HK-2 (cell line): ENCODE measurements at regions not wholly inside any gene's neighbourhood (a gene's known extent, or its start where the extent isn't known, plus 50 kb on each side); places are given as distances from the start of the nearest gene placed in this dataset.
A peak's percentile ranks its signal among the peaks of the same experiment; 100 is the strongest.

Experiments used
- DNase-seq: peaks from one replicate; pipeline ENCODE4 v3.0.0-alpha.2; 2018; ENCODE audit not compliant: unreplicated experiment

DNA sequence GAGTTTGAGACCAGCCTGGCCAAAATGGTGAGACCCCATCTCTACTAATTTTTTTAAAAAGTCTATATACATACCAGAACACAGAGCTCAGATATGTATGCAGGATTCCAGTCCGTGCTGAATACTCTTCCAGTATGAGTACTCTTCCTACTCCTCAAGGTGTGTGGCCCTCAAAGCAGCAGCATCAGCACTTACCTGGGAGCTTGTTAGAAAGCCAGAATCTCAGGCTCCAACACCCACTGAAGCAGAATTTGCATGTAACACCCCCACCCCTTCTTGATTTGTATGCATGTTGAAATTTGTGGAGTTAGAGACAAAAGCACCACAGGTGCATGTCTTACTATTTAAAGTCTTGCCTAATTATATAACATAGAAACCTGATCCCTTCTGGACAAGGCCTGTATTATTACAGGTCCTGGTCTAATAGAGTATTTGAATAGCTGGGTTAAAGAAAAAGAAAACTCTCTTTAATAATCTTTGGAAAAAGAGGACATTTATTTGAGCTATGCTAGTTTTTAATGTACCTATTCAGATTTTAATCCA is 50.3 kb upstream of the NFE2L2 start:
- DNase-seq, result no peak

DNA sequence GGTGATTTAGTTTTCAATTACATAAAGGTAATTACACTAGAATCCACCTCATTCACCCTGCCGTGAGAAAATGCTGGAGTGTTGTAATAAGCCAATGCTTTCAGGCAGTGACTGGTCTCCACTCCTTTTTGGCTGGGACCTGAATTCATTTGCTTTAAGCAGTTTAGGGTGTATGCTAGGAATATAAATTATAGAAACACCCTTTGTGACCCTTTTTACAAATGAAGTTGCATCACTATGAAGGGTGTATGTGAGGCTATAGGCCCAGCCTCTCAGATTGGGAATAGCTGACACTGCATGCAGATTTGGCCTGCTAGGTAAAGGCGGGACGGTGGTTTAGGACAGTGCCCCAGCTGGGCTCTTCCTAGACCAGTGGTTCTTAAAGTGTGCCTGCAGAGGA is 50.8 kb upstream of the NFE2L2 start:
- no peak for DNase-seq

DNA sequence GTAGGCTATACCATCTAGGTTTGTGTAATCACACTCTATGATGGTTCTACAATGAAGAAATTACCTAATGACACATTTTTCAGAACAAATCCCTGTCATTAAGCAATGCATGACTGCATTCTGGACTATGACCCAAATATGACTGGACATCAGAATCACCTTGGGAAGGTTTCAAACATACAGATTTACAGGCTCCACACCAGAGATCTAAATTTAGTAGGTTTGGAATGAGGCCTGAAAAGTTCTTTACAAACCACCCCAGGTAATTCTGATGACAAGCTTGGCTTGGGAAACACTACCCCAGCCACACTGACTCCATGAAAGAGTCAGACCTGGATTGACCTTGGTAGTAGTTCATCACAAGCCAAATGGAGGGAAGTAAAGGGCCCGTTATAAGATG is 52.2 kb upstream of the NFE2L2 start:
- DNase-seq, result no peak

DNA sequence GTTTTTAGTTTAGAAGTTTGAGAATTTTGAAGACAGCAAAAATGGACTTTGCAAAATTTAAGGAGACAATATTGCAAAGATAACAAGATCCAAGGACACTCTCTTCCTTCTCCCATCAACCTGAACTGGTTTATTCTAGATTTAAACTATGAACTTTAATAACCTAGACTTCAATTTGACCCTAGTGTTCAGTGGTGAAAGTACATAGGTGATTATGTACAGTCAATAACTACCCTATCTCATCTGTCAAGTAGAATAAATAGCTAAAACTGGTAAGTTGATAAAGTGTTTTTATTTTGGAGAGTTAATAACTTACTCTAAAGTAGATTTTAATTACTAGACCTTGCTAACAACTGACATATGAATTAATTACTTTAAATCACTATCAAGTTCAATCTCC is 52.9 kb upstream of the NFE2L2 start:
- DNase-seq, result no peak

DNA sequence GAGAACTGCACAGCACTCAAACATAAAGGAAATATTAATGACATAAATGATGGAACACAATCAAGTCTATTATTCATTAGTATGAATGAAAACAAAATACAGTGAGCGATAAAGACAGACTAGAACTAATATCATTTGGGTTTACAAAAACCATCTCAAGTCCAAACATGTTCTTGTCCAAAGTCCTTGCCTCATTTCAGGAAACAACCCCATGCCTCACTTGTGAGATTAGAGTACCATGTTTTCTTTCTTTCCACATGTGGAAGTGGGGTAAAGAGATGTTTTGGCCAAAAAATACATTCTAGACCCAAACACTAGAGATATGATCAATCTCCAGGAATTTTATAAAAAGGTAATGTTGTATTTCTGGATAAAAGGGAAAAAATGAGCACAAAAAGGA is 53.3 kb upstream of the NFE2L2 start:
- no peak for DNase-seq

DNA sequence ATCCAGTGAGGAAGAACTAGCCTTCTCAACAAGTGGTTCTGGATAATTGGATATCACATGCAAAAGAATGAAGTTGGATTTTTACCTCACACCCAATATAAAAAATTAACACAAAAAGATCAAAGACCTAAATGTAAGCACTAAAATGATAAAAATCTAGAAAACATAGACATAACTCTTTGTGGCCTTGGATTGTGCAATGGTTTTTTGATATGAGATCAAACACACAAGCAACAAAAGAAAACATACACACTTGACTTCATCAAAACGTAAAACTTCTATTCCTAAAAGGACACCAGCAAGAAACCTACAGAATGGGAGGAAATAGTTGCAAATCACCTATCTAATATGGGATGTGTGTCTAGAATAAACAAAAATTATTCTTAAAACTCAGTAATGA is 54.1 kb upstream of the NFE2L2 start:
- DNase-seq, result no peak

DNA sequence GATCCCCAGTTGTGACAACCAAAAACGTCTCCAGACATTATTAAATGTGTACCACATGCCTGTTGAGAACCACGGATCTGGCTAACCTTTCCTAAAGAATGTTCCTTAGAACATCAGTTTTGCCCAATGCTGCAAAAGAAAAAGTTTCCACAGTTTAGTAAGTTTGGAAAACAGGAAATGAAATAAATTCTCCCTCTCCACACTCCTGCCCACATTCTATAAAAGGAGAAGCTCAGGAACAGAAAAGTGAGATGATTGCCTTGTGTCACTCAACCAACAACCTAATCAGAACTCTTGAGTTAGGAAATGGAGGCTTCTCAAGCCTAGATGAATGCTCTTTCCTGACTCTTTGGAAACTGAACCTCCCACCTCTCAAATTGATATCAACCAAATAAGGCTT is 56.1 kb upstream of the NFE2L2 start:
- DNase-seq, result no peak

DNA sequence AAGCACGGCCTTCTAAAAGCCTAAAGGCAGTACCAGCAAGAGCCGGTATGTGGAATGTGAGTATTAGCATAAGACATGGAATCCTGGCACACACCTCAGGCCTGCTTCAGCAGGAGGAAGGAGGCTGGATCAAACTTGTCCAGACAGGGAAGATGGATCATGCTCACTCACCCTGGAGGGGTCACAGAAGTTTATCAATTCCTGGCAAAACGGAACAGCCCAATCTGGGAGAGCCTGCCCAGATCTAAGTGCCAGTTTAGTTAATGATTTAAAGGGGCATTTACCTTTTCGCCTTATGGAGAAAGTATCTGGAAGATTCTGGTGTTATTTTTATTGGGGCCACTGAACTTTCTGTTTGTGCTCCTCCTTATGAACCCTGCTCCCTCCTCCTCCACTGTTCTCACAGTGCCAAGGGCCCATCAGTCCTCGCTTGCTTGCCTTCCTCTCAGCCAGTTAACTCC is 58.3 kb upstream of the NFE2L2 start:
- no peak for DNase-seq

DNA sequence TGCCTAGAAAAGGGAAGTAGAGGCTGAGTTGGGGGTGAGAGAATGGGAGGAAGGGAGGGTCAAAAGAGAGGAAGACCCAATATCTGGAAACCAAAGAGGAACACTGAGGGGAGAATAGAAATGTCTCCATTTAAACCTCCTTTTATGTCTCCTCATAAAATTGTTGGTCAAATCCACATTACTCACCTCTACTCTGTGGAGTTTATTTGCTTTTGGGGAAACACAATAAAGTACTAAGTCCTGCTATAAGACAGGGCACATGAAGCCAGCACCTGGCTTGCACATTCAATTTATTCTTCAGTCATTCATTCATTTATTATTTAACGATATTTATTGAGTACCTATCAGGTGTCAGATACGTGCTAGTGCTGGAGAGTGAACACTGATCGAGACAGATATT is 60.3 kb upstream of the NFE2L2 start:
- DNase-seq, result no peak

DNA sequence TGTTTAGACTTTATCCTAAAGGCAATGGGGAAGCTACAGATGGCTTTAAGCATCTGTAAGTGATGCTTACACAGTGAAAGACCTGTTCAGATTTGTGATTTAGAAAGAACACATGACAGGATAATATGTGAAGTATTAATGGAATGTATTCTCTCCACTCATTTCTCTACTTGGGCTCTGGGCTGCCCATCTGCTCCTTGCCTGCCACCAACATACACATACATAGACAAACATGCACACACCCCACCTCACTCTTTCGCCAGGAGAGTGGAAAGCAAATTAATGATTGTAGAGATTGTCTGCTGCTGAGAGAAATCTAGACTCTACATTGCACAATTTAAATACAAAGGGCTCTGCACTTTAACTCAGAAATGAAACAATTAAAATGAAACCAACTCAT is 61.0 kb upstream of the NFE2L2 start:
- DNase-seq, result no peak

DNA sequence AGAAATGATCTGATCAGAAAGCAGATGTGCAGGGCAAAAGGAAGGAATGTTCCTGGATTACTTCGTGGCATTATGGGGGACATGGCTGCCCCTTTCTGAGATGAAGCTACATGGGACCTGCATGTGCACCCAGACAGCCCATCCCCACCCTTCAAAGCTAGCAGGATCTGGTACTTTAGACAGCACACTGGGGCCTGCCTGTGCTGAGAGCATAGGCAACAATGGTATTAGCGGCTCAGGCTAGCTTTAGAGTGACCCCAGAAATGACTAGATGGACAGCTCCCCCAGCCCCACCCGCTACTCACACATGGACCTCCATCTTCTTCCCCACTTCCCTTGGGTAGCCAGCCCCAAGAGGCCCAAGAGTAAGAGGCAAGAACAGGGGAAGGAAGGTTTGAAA is 61.5 kb upstream of the NFE2L2 start:
- DNase-seq, result no peak

DNA sequence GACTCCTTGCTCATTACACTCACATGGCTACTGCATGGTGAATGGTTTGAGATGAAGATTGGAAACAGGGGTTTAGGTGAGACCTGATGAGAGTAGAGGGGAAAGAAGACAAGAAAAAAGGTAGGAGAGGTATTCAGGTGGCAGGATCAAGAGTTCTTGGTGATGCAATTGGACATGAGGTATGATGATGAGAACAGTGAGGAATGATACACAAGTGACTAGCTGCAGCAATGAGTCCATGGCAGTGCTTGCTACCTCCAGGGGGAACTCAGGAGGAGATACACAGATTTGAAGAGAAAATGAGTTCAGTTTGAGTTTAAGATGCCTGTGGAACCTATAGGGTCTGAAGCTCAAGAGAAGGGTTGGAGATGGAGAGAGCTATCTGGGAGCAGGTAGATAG is 62.1 kb upstream of the NFE2L2 start:
- DNase-seq, result no peak

DNA sequence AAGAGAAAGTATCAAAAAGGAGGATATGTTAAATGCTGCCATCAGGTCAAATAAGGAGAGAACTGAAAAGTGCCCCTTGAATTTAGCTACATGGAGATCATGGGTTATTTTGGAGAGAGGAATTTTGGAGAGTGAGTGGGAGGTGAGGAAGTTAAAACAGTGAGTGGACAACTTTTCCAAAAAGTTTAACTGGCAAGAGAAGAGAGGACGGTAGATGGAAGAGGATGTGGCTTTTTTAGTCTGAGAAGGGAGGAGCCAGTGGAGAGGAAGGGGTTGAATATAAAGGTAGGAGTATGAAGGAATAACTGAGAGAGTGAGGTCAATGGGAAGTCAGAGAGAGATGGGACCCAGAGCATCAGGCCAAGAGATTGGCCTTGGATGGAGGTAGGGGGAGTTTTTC is 62.5 kb upstream of the NFE2L2 start:
- no peak for DNase-seq

DNA sequence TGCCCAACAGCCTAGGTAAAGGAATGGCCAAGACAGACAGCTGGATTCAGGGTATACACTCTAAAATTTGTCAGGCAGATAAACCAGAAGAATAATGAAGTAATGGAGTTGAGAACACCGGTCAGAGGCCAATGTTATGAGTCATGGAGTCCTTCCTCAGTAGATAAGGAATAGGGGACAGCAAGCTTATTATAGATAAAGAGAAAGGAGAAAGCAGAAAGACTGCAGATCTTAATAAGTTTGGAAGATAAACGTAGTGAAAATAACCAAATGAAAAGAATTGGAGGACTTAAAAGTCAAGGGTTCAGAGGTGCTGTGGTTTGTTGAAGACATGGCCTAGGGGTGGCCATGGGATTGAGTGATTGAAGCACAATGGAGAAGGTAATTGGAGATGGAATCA is 63.5 kb upstream of the NFE2L2 start:
- DNase-seq, result no peak

DNA sequence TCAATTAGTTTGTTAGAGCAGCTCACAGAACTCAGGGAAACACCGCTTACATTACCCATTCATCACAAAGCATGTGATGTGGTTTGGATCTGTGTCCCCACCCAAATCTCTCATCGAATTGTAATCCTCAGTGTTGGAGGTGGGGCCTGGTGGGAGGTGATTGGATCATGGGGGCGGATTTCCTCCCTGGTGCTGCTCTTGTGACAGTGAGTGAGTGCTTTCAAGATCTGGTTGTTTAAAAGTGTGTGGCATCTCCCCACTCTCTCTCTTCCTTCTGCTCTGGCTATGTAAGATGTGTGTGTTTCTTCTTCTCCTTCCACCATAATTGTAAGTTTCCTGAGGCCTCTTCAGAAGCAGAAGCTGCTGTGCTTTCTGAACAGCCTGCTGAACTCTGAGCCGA is 63.5 kb upstream of the AGPS start:
- no peak for DNase-seq

DNA sequence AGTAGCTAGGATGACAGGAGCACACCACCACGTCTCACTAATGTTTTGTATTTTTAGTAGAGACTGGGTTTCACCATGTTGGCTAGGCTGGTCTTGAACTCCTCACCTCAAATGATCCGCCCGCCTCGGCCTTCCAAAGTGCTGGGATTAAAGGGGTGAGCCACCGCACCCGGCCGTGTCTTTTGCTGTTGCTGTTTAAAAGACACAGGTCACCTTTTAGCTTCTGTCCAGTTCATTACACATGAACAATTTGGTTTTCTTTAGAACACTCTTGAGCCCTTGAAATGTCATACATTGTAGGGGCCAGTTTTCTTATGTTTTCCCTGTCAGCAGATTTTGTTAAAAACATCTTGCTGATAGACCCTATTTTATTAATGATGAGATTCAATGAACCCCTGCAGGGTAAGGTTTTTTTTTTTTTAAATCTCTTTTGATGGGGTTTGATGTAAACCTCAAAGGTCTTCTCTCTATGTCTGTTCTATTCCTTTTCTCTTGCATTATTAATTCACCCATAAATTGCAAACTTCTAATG is 61.0 kb upstream of the AGPS start:
- no peak for DNase-seq

DNA sequence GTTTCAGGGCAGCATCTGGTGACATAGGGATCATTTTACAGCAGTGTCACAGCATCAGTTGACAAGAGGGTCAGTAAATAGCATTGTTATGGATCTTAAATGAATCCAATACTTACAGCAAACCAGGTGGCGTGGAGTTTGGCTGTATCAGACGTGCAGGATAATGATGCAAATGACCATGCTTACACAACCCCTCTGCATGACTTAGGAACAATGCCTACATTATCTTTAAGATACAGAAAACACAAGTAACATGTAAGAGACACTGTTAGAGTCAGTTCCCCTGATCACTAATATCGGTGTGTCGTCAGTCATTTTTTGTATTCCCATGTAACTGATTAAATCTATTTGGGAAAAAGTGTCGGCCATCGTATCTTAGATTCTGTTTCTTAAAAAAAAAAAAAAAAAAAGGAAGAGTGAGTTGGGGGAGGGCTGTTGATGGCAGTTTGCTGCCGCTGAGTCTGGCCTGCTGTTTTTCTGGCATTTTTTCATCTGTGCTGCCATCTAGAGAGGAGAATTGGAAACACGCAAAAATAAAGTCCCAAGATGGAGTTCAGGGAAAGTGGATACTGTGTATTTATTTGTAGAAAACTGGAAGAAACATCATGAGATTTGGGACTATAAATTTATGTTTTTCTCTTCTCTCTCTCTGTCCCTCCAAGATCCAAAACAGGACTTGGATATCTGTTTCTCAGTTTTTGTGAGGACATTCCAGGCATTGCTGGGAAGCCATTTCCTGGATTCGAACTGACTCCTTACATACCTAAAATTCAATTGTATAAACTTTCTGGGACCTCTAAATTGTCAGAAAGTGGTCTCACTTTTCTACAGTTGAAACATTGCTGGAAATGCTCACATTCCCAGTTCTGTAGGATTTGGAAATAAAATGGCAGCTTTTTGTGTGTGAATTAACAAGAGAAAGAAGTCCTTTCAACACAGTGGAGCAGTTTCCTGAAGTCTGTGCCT is 60.3 kb upstream of the AGPS start:
- peak; percentile 31 for DNase-seq

DNA sequence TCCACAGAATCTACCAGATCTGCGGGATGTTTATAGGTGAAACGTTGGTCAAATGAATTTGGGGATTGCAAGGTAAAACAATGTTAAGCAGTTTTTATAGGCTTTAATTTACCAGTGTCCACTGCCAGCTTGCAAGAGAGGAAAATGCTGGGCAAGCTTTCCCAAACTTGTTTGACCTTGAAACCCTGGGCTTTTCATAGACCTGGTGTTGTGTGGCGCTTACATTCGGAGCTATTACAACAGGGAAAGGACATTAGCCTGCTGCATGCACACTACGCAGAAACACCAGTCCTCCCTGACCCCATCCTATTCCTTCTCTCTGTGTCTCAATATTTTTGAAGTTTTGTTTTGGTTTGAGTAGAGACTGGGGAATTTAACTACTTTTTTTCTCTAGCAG is 59.6 kb upstream of the AGPS start:
- DNase-seq, result no peak

DNA sequence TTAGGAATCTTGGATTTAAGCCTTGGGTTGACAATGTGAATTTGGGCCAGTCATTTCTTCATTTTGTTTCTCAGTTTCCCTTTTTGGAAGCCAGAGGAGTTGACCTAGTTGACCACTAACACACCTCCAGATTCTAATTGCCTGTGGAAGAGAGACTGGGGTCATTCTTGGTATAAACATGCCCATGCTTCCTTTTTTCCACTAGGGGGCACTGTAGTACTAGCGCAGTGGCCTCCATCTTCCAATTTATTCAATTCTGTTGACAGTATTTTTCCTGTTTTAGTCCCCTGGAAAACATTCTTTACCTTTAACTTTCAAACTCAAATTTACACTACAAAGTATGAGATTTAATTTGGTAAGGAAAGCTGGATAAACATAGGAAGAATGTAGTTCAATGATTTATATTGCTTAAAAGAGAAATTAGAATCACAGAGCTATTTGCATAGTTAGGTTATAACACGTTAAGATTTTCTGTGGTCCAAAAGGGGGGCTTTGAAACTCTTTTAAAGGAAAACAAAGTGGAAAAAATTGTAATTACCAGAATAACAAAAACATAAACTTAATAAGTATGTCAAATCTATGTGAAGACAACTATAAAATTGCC is 57.5 kb upstream of the AGPS start:
- DNase-seq, result no peak

DNA sequence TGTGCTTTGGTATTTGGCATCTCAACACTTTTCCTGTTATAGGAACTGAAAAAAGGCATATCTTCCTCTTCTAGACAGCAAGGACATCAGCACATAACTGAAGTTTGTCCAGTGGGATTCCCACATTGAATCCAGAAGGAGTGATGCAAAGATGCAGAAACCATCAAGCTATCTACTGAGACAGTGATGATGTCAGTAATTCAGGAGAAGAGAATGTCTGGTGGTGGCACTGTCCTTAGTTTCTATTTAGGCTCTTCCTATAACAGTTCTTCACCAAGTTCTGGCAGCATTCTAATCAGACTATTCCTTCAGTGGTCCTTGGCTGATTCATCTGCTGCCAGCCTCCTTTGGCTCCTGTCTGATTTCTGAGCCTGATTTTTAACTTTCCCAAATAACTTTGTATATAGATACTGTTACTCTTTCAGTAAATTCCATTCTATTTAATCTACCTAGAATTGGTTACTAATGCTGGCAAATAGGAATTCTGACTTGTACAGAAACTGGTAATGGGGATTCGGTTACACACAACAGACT is 56.6 kb upstream of the AGPS start:
- DNase-seq, result no peak

DNA sequence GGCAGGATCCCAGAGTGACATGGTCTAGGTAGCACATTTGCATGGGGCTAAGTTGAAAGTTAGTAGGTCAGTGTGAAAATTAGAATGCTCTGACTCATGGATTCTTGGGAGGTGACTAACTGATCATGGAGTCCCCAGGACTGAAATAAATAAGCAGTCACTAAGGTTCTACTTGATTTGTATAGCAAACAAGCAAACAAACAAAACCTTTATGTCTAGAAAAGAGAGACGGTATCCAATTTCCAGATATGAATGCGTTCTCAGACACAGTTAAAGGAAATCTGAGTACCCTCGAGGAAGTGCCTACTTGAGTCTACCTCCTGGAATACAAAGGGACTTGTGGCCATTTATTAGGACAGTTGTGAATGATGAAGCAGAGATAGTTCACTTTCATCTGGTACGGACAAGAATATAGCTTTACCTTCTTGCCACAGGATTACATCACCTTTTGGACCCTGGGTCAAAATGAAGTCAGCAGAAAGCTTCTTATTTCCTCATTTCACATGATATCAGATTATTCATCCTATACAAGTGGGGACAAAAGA is 54.3 kb upstream of the AGPS start:
- DNase-seq, result no peak

DNA sequence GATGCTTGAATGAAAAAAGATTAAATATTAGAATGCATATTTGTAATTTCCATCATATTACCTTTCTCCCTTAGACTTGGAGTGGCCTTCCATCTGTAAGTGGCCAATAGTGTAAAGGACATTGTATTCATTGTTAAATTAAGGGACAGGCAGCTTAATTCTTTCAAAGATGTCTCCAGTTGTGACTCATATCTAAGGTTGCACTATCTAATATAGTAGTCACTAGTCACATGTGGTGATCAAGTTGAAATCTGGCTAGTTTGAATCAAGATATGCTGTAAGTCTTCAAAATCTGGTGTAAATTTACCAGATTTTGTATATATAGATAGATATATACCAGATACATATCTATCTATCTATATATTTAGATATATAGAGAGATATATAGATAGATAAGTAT is 52.4 kb upstream of the AGPS start:
- no peak for DNase-seq
